Endothelial cell (in vitro differentiated cells): ENCODE measurements at regions not wholly inside any gene's neighbourhood (a gene's known extent, or its start where the extent isn't known, plus 50 kb on each side); places are given as distances from the start of the nearest gene placed in this dataset.
A peak's percentile ranks its signal among the peaks of the same experiment; 100 is the strongest.

ENCODE experiments used
- DNase-seq: peaks from one replicate; pipeline ENCODE4 v3.0.0; 2021; ENCODE audit warnings: low spot score
- H3K27ac Mint-ChIP-seq: one replicate; pipeline ENCODE4 v1.8.0; 2021; ENCODE audit warnings: mixed read lengths, inconsistent platforms; ENCODE audit not compliant: unreplicated experiment
- H3K27me3 Mint-ChIP-seq: one replicate; pipeline ENCODE4 v1.8.0; 2021; ENCODE audit warnings: mild to moderate bottlenecking, moderate library complexity, mixed read lengths, inconsistent platforms; ENCODE audit not compliant: unreplicated experiment
- H3K36me3 Mint-ChIP-seq: one replicate; pipeline ENCODE4 v1.8.0; 2021; ENCODE audit warnings: mild to moderate bottlenecking, low read depth, mixed read lengths, inconsistent platforms; ENCODE audit not compliant: unreplicated experiment
- H3K4me1 Mint-ChIP-seq: one replicate; pipeline ENCODE4 v1.8.0; 2021; ENCODE audit warnings: mild to moderate bottlenecking, mixed read lengths, inconsistent platforms; ENCODE audit not compliant: unreplicated experiment
- H3K4me3 Mint-ChIP-seq: one replicate; pipeline ENCODE4 v1.8.0; 2021; ENCODE audit warnings: mild to moderate bottlenecking, mixed read lengths, inconsistent platforms; ENCODE audit not compliant: unreplicated experiment
- H3K9me3 Mint-ChIP-seq: one replicate; pipeline ENCODE4 v1.8.0; 2021; ENCODE audit warnings: mixed read lengths, inconsistent platforms; ENCODE audit not compliant: unreplicated experiment
- CTCF ChIP-seq: fragments of 200-600 bp; sonication (generic); IDR thresholded peaks from one replicate; pipeline ENCODE4 v1.5.0; 2021; ENCODE audit warnings: antibody characterized with exemption; ENCODE audit not compliant: unreplicated experiment

- no peak for TF ChIP-seq CTCF
Measured at GRCh38 chr13:99044764-99045163, 66.9 kb upstream of the DOCK9 start.

GRCh38 chr13:99045396-99045795, 67.5 kb upstream of the DOCK9 start:
- TF ChIP-seq CTCF, result no peak
- Mint-ChIP-seq H3K4me1 (peaks cover 77% of the 10 kb centered on the region), H3K9me3 (no peaks in the 10 kb centered on the region), H3K4me3 (no peak overlapping the region), H3K27me3 (peaks cover 7% of the 10 kb centered on the region), H3K36me3 (peaks cover 12% of the 10 kb centered on the region), H3K27ac (peak overlapping the region; percentile 19)
- no peak for DNase-seq

More at GRCh38 chr13:99044764-99045163, 66.9 kb upstream of the DOCK9 start:
- Mint-ChIP-seq H3K4me3 (no peak overlapping the region), H3K27me3 (peaks cover 7% of the 10 kb centered on the region), H3K36me3 (peaks cover 7% of the 10 kb centered on the region), H3K9me3 (no peaks in the 10 kb centered on the region), H3K4me1 (peaks cover 73% of the 10 kb centered on the region), H3K27ac (no peak overlapping the region)
- DNase-seq, result no peak

- no peak for TF ChIP-seq CTCF
- Mint-ChIP-seq H3K27ac (peak overlapping the region; percentile 95), H3K4me1 (peaks cover 79% of the 10 kb centered on the region), H3K27me3 (peaks cover 10% of the 10 kb centered on the region), H3K36me3 (peaks cover 15% of the 10 kb centered on the region), H3K4me3 (peak overlapping the region; percentile 76), H3K9me3 (no peaks in the 10 kb centered on the region)
- DNase-seq, result no peak
Measured at GRCh38 chr13:99046851-99047250, 69.0 kb upstream of the DOCK9 start.

GRCh38 chr13:99050983-99051488, 73.2 kb upstream of the DOCK9 start:
- Mint-ChIP-seq H3K4me3 (no peak overlapping the region), H3K27me3 (peaks cover 10% of the 10 kb centered on the region), H3K4me1 (peaks cover 79% of the 10 kb centered on the region), H3K36me3 (peaks cover 15% of the 10 kb centered on the region), H3K9me3 (no peaks in the 10 kb centered on the region), H3K27ac (peak overlapping the region; percentile 11)
- DNase-seq, result no peak
- TF ChIP-seq CTCF, result no peak

GRCh38 chr13:99051768-99052455, 74.0 kb upstream of the DOCK9 start:
- no peak for DNase-seq
- Mint-ChIP-seq H3K4me1 (peaks cover 79% of the 10 kb centered on the region), H3K27ac (peak overlapping the region; percentile 11), H3K36me3 (peaks cover 15% of the 10 kb centered on the region), H3K4me3 (no peak overlapping the region), H3K9me3 (no peaks in the 10 kb centered on the region), H3K27me3 (peaks cover 7% of the 10 kb centered on the region)
- TF ChIP-seq CTCF, result no peak
